ENCODE measurements at regions not wholly inside any gene's neighbourhood (a gene's known extent, or its start where the extent isn't known, plus 50 kb on each side); places are given as distances from the start of the nearest gene placed in this dataset.

DNA sequence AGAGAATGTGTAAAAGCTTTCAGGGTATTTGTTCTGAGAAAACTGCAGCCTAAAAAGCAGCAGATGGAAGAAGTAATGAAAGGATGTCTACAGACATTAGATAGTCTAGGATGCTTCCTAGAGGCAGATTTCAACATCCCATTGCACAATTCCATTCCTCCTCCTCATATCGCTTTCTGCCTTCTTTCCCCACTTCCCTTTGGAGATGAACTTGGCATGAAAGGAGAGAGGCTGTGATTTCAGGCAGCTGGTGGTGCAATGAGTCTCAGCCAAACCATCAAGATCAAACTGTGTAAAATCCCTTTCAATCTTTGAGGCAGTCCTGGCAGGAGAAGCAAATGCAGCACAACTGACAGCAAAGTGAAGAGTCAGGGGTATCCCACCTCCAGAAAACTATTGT, 438.7 kb upstream of the KCNMB2 start:
- TF ChIP-seq, protein P1, sequence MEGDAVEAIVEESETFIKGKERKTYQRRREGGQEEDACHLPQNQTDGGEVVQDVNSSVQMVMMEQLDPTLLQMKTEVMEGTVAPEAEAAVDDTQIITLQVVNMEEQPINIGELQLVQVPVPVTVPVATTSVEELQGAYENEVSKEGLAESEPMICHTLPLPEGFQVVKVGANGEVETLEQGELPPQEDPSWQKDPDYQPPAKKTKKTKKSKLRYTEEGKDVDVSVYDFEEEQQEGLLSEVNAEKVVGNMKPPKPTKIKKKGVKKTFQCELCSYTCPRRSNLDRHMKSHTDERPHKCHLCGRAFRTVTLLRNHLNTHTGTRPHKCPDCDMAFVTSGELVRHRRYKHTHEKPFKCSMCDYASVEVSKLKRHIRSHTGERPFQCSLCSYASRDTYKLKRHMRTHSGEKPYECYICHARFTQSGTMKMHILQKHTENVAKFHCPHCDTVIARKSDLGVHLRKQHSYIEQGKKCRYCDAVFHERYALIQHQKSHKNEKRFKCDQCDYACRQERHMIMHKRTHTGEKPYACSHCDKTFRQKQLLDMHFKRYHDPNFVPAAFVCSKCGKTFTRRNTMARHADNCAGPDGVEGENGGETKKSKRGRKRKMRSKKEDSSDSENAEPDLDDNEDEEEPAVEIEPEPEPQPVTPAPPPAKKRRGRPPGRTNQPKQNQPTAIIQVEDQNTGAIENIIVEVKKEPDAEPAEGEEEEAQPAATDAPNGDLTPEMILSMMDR (IDR thresholded peaks at IDR 0.05; ENCODE audit: control insufficient read depth, insufficient read depth, low read depth, low read length, missing control alignments), result no peak
- peak; percentile 82 for DNase-seq (ENCODE audit: low read depth)
- H3K4me3 ChIP-seq (ENCODE audit: control insufficient read depth, low read depth, low read length), result no peak overlapping the region

DNA sequence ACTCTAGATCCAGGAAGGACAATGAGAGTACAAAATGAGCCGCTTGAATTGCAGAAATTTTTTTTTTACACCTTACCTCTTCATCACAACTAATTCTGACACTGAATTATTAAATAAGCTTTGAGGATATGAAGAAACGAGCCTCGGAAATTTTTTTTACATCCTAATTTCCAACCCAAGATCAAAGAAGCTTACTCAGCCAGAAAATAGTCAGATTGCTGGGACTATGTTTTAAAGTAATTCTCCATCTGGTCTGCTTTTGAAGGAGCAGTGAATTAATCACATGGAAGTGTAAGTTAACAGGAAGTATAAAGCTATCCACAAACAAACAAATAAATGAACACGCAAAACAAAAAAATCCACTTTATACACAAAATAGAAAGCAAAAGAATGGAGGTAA, 437.0 kb upstream of the KCNMB2 start:
- no peak for DNase-seq (ENCODE audit: low read depth)
- TF ChIP-seq, protein P1 (IDR thresholded peaks at IDR 0.05; ENCODE audit: control insufficient read depth, insufficient read depth, low read depth, low read length, missing control alignments), result no peak
- no peak overlapping the region for H3K4me3 ChIP-seq (ENCODE audit: control insufficient read depth, low read depth, low read length)

DNA sequence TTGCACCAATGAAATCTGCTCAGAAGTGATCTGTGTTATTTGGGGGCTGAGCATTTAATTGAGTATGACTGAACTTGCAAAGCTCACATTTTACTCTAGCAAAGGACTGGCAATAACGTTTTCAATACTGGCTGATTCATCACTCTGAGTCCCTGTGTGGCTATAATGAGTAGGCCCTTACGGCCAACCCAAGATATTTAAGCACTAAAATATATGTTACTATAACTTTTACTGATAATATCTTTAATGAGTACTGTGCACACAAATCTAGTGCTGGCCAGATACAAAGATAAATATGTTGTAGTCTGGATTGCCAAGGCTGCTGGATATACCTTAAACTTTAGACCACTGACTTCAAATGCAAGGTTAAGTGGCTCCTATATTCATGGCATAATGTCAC, 436.4 kb upstream of the KCNMB2 start:
- TF ChIP-seq, protein P1 (IDR thresholded peaks at IDR 0.05; ENCODE audit: control insufficient read depth, insufficient read depth, low read depth, low read length, missing control alignments), result no peak
- DNase-seq (ENCODE audit: low read depth), result no peak
- no peak overlapping the region for H3K4me3 ChIP-seq (ENCODE audit: control insufficient read depth, low read depth, low read length)

DNA sequence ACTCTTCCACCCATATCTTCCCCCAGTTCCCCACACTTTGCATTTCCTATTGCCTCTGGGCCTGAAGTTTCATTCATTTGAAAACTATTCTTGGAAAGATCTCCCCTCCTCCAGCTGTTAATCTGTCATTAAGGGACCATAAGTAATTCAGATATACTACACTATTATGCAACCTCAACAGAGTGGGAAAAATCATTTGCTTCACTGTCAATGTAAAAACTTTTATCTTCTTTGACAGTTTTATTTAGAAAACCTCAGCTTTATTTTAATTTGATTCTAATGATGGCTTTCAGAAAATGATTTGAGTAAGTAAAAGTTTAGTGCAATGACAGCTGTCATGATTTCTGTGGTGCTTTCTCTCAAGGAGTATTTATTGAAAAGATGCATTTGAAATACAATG, 435.3 kb upstream of the KCNMB2 start:
- DNase-seq (ENCODE audit: low read depth), result no peak
- TF ChIP-seq, protein P1 (IDR thresholded peaks at IDR 0.05; ENCODE audit: control insufficient read depth, insufficient read depth, low read depth, low read length, missing control alignments), result no peak
- no peak overlapping the region for H3K4me3 ChIP-seq (ENCODE audit: control insufficient read depth, low read depth, low read length)

DNA sequence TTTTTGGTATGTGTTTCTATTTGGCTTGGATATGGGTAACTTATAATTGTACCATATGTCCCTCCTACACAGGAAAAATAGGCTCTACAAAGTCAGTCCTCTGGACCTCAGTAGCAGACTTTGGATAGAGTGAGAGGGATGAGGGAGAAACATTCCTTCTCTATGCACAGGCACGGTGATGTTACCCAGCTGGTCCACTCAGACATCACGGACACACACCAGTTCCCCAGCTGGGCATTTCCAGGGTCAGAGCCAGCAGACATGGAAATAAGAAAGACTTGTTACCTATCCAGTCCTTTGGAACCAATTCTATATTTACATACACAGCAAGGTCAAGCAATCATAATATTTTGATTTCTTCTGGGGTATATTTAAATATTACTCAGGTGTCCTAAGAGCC, 433.1 kb upstream of the KCNMB2 start:
- H3K4me3 ChIP-seq (ENCODE audit: control insufficient read depth, low read depth, low read length), result no peak overlapping the region
- no peak for DNase-seq (ENCODE audit: low read depth)
- TF ChIP-seq, protein P1 (IDR thresholded peaks at IDR 0.05; ENCODE audit: control insufficient read depth, insufficient read depth, low read depth, low read length, missing control alignments), result no peak

DNA sequence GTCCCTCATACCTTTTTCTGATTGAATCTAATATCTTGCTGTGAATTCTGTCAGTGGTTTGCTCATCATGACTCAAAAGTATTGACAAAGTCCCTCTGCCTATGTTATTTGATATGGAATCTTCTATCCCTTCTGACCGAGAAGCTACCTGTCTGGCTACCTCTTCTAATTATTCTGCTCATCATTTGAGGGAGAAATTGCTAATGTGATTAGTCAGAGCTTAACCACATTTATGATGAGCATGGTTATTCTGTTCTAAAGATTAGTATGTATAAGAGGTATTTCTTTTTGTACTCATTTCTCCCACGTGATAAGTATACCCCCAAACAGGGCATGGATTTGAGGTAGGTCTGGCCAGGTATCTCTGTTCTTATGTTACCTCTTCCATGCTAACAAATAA, 428.4 kb upstream of the KCNMB2 start:
- TF ChIP-seq, protein P1 (IDR thresholded peaks at IDR 0.05; ENCODE audit: control insufficient read depth, insufficient read depth, low read depth, low read length, missing control alignments), result no peak
- DNase-seq (ENCODE audit: low read depth), result no peak
- H3K4me3 ChIP-seq (ENCODE audit: control insufficient read depth, low read depth, low read length), result no peak overlapping the region

DNA sequence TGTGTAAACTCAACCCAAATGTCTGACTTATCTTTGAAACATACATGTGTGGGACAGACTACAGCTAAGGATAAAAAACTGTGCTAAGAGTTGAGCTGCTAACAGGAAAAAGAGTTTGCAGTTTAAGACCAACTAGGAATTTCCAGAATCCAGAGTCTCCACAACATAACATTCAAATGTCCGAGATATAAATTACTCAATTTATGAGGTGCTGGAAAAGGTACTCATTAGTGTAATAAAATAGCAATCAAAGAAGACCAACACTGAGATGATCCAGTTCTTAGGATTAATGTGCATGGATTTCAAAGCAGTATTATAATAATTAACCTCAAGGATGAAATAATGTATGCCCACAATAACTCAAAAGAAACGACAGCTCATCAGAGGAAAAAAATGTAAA, 426.5 kb upstream of the KCNMB2 start:
- TF ChIP-seq, protein P1 (IDR thresholded peaks at IDR 0.05; ENCODE audit: control insufficient read depth, insufficient read depth, low read depth, low read length, missing control alignments), result no peak
- no peak for DNase-seq (ENCODE audit: low read depth)
- H3K4me3 ChIP-seq (ENCODE audit: control insufficient read depth, low read depth, low read length), result no peak overlapping the region
